ENCODE measurements at regions not wholly inside any gene's neighbourhood (a gene's known extent, or its start where the extent isn't known, plus 50 kb on each side); places are given as distances from the start of the nearest gene placed in this dataset.

GRCh38 chr11:45568049-45568448, 97.4 kb downstream of the CHST1 start:
- ATAC-seq, result no peak
- H3K27ac ChIP-seq, result no peak overlapping the region
- TF ChIP-seq CTCF (IDR thresholded peaks at IDR 0.05) (no peak), POLR2AphosphoS5 (IDR thresholded peaks at IDR 0.05) (no peak), EP300 (IDR thresholded peaks at IDR 0.05) (no peak), POLR2A (IDR thresholded peaks at IDR 0.05) (no peak)
- no peaks in the 10 kb centered on the region for H3K4me1 ChIP-seq
- WGBS, 2 donors (ENCODE audit: low coverage in 1 of 2), result 25 to 43% methylated on average over 1 to 3 of the region's 4 CpGs
- no peak overlapping the region for H3K4me3 ChIP-seq
- H3K36me3 ChIP-seq, result no peaks in the 10 kb centered on the region
- peaks cover 43% of the 10 kb centered on the region for H3K27me3 ChIP-seq
- H3K9me3 ChIP-seq, result no peaks in the 10 kb centered on the region

- 75 to 76% methylated on average over 4 of the region's 4 CpGs for WGBS, 2 donors (ENCODE audit: low coverage in 1 of 2)
- no peak overlapping the region for H3K4me3 ChIP-seq
These were observed 99.9 kb downstream of the CHST1 start for GRCh38 chr11:45565446-45565988.

GRCh38 chr11:45563810-45564209, 101.6 kb downstream of the CHST1 start:
- no peak for ATAC-seq
- WGBS, 2 donors (ENCODE audit: low coverage in 1 of 2), result 47 to 55% methylated on average over 3 to 4 of the region's 10 CpGs
- TF ChIP-seq POLR2AphosphoS5 (IDR thresholded peaks at IDR 0.05), result no peak
- no peak for TF ChIP-seq POLR2A (IDR thresholded peaks at IDR 0.05)
- no peak for TF ChIP-seq CTCF (IDR thresholded peaks at IDR 0.05)
- no peak for TF ChIP-seq EP300 (IDR thresholded peaks at IDR 0.05)
- Histone ChIP-seq H3K27ac (no peak overlapping the region), H3K36me3 (no peaks in the 10 kb centered on the region), H3K9me3 (no peaks in the 10 kb centered on the region), H3K27me3 (peaks cover 34% of the 10 kb centered on the region), H3K4me1 (peaks cover 0 to 11% (median 6%) of the 10 kb centered on the region in 3 donors), H3K4me3 (no peak overlapping the region)

More at GRCh38 chr11:45565446-45565988, 99.9 kb downstream of the CHST1 start:
- Histone ChIP-seq H3K9me3 (no peaks in the 10 kb centered on the region), H3K4me1 (peaks cover 0 to 6% (median 2%) of the 10 kb centered on the region in 3 donors), H3K27ac (no peak overlapping the region), H3K36me3 (no peaks in the 10 kb centered on the region), H3K27me3 (peaks cover 33% of the 10 kb centered on the region)
- ATAC-seq, result no peak
- TF ChIP-seq EP300 (IDR thresholded peaks at IDR 0.05) (no peak), POLR2AphosphoS5 (IDR thresholded peaks at IDR 0.05) (no peak), CTCF (IDR thresholded peaks at IDR 0.05) (no peak), POLR2A (IDR thresholded peaks at IDR 0.05) (no peak)

GRCh38 chr11:45563171-45563570, 102.3 kb downstream of the CHST1 start:
- Histone ChIP-seq H3K27me3 (peaks cover 34% of the 10 kb centered on the region), H3K4me1 (peaks cover 0 to 11% (median 6%) of the 10 kb centered on the region in 3 donors), H3K9me3 (no peaks in the 10 kb centered on the region), H3K4me3 (no peak overlapping the region), H3K27ac (no peak overlapping the region), H3K36me3 (no peaks in the 10 kb centered on the region)
- WGBS, 2 donors (ENCODE audit: low coverage in 1 of 2), result 67% methylated on average over 2 of the region's 2 CpGs; no CpG with 5 or more reads in 1 of the 2 donors
- TF ChIP-seq POLR2AphosphoS5 (IDR thresholded peaks at IDR 0.05) (no peak), EP300 (IDR thresholded peaks at IDR 0.05) (no peak), CTCF (IDR thresholded peaks at IDR 0.05) (no peak), POLR2A (IDR thresholded peaks at IDR 0.05) (no peak)
- ATAC-seq, result no peak

GRCh38 chr11:45560913-45561281, 104.5 kb downstream of the CHST1 start:
- peaks cover 21% of the 10 kb centered on the region for H3K27me3 ChIP-seq
- peaks cover 0 to 11% (median 6%) of the 10 kb centered on the region in 3 donors for H3K4me1 ChIP-seq
- 29% methylated on average over 7 of the region's 12 CpGs; no CpG with 5 or more reads in 1 of the 2 donors for WGBS, 2 donors (ENCODE audit: low coverage in 1 of 2)
- H3K36me3 ChIP-seq, result no peaks in the 10 kb centered on the region
- ATAC-seq, result no peak
- no peak overlapping the region for H3K4me3 ChIP-seq
- TF ChIP-seq POLR2A (IDR thresholded peaks at IDR 0.05), result no peak
- TF ChIP-seq POLR2AphosphoS5 (IDR thresholded peaks at IDR 0.05), result no peak
- TF ChIP-seq EP300 (IDR thresholded peaks at IDR 0.05), result no peak
- no peak for TF ChIP-seq CTCF (IDR thresholded peaks at IDR 0.05)
- H3K9me3 ChIP-seq, result peaks cover 0 to 8% (median 0%) of the 10 kb centered on the region in 3 donors
- no peak overlapping the region for H3K27ac ChIP-seq

Measured in gastroesophageal sphincter (tissue), 4 donors.